ENCODE measurements at regions not wholly inside any gene's neighbourhood (a gene's known extent, or its start where the extent isn't known, plus 50 kb on each side); places are given as distances from the start of the nearest gene placed in this dataset.

DNA sequence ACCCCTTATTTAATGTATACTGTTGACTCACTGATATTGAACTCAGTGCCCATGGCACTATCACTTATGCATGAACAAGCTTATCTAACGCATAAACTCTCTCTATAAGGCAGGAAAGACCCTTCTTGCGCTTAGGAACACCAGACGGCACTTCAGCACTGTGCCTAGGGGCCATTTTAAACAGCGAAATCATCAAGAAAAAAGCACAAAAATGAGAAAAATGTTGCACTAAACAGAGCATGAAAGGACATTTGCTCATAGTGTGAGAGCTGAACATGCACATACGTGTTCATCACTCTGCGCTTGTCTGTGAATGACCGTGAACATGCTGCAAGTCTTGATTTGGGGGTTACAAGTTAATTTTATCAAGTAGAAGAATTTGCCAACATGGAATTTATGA lies 109.6 kb downstream of the WDR11 start:
- TF ChIP-seq, protein P1, sequence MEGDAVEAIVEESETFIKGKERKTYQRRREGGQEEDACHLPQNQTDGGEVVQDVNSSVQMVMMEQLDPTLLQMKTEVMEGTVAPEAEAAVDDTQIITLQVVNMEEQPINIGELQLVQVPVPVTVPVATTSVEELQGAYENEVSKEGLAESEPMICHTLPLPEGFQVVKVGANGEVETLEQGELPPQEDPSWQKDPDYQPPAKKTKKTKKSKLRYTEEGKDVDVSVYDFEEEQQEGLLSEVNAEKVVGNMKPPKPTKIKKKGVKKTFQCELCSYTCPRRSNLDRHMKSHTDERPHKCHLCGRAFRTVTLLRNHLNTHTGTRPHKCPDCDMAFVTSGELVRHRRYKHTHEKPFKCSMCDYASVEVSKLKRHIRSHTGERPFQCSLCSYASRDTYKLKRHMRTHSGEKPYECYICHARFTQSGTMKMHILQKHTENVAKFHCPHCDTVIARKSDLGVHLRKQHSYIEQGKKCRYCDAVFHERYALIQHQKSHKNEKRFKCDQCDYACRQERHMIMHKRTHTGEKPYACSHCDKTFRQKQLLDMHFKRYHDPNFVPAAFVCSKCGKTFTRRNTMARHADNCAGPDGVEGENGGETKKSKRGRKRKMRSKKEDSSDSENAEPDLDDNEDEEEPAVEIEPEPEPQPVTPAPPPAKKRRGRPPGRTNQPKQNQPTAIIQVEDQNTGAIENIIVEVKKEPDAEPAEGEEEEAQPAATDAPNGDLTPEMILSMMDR (IDR thresholded peaks at IDR 0.05) = no peak
- H3K4me3 Mint-ChIP-seq (ENCODE audit: unreplicated experiment) = no peak overlapping the region
- H3K4me1 Mint-ChIP-seq (ENCODE audit: unreplicated experiment) = no peaks in the 10 kb centered on the region
- H3K27ac Mint-ChIP-seq (ENCODE audit: unreplicated experiment) = no peak overlapping the region
- H3K9me3 Mint-ChIP-seq (ENCODE audit: unreplicated experiment) = no peaks in the 10 kb centered on the region
- no peaks in the 10 kb centered on the region for H3K36me3 Mint-ChIP-seq (ENCODE audit: unreplicated experiment)
- H3K27me3 Mint-ChIP-seq (ENCODE audit: unreplicated experiment) = peaks cover 4% of the 10 kb centered on the region
- DNase-seq (ENCODE audit: extremely low spot score, unreplicated experiment) = no peak

DNA sequence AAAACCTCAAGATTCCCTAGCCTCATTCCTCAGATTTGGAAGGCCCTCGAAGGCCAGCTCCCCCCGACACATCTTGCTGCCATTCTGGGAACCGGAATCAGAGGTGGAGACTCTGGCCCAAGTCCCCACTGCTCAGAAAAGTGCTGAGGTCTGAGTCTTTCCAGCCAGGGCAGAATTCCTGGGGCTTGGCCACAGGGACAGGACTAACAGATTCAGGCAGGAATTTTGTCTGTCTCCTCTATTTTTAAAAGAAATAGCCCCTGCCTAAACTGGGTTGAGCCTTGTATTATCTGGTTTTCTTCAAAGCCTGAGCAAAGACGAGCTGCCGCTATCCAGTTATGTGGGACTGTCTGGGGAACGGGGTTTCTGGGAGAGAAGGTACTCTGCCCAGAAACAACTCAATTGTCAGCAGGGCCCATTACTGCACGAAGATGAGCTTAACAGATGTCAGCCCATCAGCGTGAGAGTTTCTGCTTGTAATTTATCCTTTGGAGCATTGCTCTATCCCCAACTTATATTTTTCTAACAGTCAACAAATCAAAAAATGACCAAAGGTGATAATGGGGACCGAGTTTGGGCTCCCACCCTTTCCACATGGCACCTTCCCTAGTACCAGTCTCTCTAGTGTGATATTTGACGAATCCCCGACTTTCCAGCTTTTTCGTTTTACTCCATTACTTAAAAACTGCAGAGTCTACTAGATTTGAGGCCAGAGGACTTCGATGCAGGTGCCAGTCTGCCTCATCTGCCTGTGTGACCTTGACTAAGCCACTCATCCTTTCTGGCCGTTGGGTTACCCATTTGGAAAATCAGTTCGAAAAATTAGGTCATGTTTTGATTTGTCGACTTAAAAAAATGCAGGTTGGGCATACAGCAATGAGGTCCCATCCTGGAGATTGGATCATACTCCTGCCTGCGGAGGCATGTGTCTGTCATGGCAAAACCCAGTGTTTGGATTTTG lies 110.9 kb downstream of the WDR11 start:
- TF ChIP-seq, protein P1 (IDR thresholded peaks at IDR 0.05) = no peak
- no peaks in the 10 kb centered on the region for H3K9me3 Mint-ChIP-seq (ENCODE audit: unreplicated experiment)
- no peaks in the 10 kb centered on the region for H3K4me1 Mint-ChIP-seq (ENCODE audit: unreplicated experiment)
- no peak for DNase-seq (ENCODE audit: extremely low spot score, unreplicated experiment)
- H3K36me3 Mint-ChIP-seq (ENCODE audit: unreplicated experiment) = no peaks in the 10 kb centered on the region
- no peak overlapping the region for H3K27ac Mint-ChIP-seq (ENCODE audit: unreplicated experiment)
- H3K4me3 Mint-ChIP-seq (ENCODE audit: unreplicated experiment) = no peak overlapping the region
- peaks cover 4% of the 10 kb centered on the region for H3K27me3 Mint-ChIP-seq (ENCODE audit: unreplicated experiment)

DNA sequence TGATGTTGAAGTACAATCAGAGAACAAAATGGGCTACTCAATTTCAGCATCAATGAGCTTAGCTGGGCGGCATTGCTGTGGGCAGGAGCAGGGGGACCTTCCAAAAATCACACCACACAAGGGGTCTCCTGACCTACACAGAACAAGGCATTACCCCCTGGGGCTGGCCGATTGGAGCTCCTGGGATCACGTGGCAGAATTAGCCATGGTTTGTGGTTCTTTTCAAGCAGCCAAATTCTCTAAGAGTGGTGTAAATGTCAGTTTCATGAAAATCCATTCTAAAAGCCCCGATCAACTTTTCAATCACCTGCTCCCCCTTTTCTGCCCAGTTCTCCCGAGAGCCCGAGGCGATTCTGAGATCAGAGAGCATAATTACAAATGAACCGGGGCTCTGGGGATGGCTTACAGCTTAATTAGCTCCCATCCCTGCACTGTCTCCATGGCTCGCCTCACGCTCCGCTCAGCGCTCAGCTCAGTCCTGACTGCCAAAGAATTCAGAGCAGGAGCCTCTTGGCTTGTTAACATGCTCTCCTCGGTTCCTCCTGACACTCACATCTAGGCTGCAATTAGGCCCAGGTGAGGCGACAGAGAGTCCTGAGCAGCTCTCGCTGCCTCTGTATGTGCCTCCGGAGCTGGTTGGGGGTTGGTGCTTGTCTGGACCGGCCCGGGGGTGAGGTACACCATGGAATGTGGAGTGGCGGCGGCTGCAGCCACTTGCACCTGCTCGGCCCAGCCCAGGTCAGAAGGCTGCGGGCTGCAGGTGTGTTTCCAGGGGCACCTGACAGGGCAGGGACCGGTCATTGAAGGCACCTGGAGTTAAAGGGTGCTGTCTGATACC lies 111.8 kb downstream of the WDR11 start:
- H3K36me3 Mint-ChIP-seq (ENCODE audit: unreplicated experiment) = no peaks in the 10 kb centered on the region
- H3K9me3 Mint-ChIP-seq (ENCODE audit: unreplicated experiment) = no peaks in the 10 kb centered on the region
- no peaks in the 10 kb centered on the region for H3K4me1 Mint-ChIP-seq (ENCODE audit: unreplicated experiment)
- peaks cover 4% of the 10 kb centered on the region for H3K27me3 Mint-ChIP-seq (ENCODE audit: unreplicated experiment)
- DNase-seq (ENCODE audit: extremely low spot score, unreplicated experiment) = no peak
- no peak overlapping the region for H3K4me3 Mint-ChIP-seq (ENCODE audit: unreplicated experiment)
- TF ChIP-seq, protein P1 (IDR thresholded peaks at IDR 0.05) = no peak
- no peak overlapping the region for H3K27ac Mint-ChIP-seq (ENCODE audit: unreplicated experiment)

DNA sequence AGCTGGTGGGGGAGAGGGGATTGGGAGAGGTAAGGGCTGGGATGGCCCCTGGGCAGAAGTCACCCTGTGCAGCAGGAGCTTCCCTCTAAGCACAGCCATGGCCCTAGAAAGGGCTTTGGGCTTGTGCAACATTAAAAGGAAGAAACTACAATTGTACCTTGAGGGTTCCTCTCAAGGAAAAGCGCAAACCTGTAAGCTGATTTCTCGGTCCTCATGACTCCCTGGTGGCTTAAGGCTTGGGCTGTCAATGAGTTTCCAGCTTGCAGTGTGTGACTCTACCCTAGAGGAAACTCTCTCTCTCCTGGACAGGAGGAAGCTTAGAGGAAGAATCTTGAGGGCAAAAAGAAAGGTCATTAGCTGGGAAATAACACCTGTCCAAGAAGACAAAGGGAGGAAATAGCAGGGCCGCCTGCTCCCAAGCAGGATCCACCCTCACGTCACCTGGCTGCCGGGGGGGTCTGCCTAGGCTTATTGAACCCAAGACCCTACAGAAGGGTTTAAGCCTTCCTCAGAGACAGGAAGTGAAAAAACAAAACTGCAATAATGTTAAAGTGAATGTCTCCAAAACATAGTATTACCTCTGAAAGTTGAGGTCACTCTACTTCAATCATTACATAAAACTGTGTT lies 112.5 kb downstream of the WDR11 start:
- no peaks in the 10 kb centered on the region for H3K36me3 Mint-ChIP-seq (ENCODE audit: unreplicated experiment)
- TF ChIP-seq, protein P1 (IDR thresholded peaks at IDR 0.05) = no peak
- no peak overlapping the region for H3K4me3 Mint-ChIP-seq (ENCODE audit: unreplicated experiment)
- H3K27me3 Mint-ChIP-seq (ENCODE audit: unreplicated experiment) = peaks cover 4% of the 10 kb centered on the region
- no peaks in the 10 kb centered on the region for H3K4me1 Mint-ChIP-seq (ENCODE audit: unreplicated experiment)
- no peaks in the 10 kb centered on the region for H3K9me3 Mint-ChIP-seq (ENCODE audit: unreplicated experiment)
- no peak overlapping the region for H3K27ac Mint-ChIP-seq (ENCODE audit: unreplicated experiment)
- no peak for DNase-seq (ENCODE audit: extremely low spot score, unreplicated experiment)
